ENCODE measurements at regions not wholly inside any gene's neighbourhood (a gene's known extent, or its start where the extent isn't known, plus 50 kb on each side); places are given as distances from the start of the nearest gene placed in this dataset.

GRCh38 chr6:41460742-41461336, 85.3 kb upstream of the FOXP4 start:
- H3K4me1 ChIP-seq (ENCODE audit: control insufficient read depth, insufficient read depth, low read length), result peaks cover 25% of the 10 kb centered on the region
- no peak for DNase-seq
- no peaks in the 10 kb centered on the region for H3K36me3 ChIP-seq (ENCODE audit: control insufficient read depth, insufficient read depth, low read length)
- H3K27me3 ChIP-seq (ENCODE audit: control insufficient read depth, insufficient read depth, low read length), result peaks cover 22% of the 10 kb centered on the region
- H3K27ac ChIP-seq (ENCODE audit: low read length), result no peak overlapping the region
- no peaks in the 10 kb centered on the region for H3K9me3 ChIP-seq (replicated peaks; ENCODE audit: control insufficient read depth, low read depth, low read length)
- no peak overlapping the region for H3K4me3 ChIP-seq (ENCODE audit: low read length)

GRCh38 chr6:41462033-41462432, 84.1 kb upstream of the FOXP4 start:
- DNase-seq, result no peak
- Histone ChIP-seq H3K27ac (ENCODE audit: low read length) (no peak overlapping the region), H3K4me1 (ENCODE audit: control insufficient read depth, insufficient read depth, low read length) (peaks cover 14% of the 10 kb centered on the region), H3K27me3 (ENCODE audit: control insufficient read depth, insufficient read depth, low read length) (peaks cover 25% of the 10 kb centered on the region), H3K4me3 (ENCODE audit: low read length) (no peak overlapping the region), H3K36me3 (ENCODE audit: control insufficient read depth, insufficient read depth, low read length) (no peaks in the 10 kb centered on the region), H3K9me3 (replicated peaks; ENCODE audit: control insufficient read depth, low read depth, low read length) (no peaks in the 10 kb centered on the region)
- 39% methylated on average over 4 of the region's 4 CpGs for whole genome bisulfite sequencing (ENCODE audit: insufficient coverage)

DNA sequence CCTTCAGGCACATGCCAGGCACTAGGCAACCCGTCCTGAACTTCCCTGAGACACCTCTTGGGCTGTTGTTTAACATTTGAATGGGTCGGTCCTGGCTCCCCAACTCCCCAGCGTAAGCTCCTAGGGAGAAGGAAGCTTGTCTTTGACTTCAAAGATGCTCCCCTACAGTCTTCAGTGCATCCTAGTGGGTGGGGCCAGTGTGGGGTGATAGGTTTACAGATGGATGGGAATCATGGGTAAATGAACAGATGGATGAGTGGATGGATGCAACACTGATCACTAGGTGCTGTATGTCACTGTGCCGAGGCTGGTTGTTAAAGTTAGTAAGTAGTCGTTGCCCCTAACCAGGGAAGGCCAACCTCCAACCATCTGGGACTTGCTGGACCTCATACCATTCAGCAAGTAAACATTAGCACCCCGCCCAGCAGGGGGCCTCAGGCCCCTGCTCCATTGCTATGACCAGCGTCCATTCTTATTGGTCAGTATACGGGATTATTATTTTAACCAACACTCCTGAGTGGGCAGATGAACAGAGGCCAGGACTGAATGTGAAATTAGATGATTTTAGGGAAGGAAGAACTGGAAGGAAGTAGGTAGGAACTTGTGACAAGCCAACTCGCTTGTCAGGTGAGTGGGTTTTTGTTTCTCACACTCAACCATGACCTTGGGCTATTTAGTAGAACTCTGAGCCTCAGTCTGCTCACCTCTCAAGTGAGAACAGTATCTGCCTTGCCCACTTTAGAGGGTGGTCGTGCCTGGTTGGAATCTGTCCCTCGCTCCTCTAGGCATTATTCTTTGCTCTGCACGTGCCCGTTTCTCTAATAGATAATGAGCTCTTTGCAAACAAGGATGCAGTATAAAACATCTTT, 82.9 kb upstream of the FOXP4 start:
- peak; percentile 51 for DNase-seq
- WGBS (ENCODE audit: insufficient coverage), result no CpG with 5 or more reads among the region's 13 CpGs
- no peaks in the 10 kb centered on the region for H3K9me3 ChIP-seq (replicated peaks; ENCODE audit: control insufficient read depth, low read depth, low read length)

GRCh38 chr6:41464019-41464418, 82.2 kb upstream of the FOXP4 start:
- H3K36me3 ChIP-seq (ENCODE audit: control insufficient read depth, insufficient read depth, low read length), result no peaks in the 10 kb centered on the region
- no peak overlapping the region for H3K4me3 ChIP-seq (ENCODE audit: low read length)
- H3K9me3 ChIP-seq (replicated peaks; ENCODE audit: control insufficient read depth, low read depth, low read length), result no peaks in the 10 kb centered on the region
- no peak overlapping the region for H3K27ac ChIP-seq (ENCODE audit: low read length)
- H3K4me1 ChIP-seq (ENCODE audit: control insufficient read depth, insufficient read depth, low read length), result peaks cover 7% of the 10 kb centered on the region
- 100% methylated on average over 2 of the region's 3 CpGs for WGBS (ENCODE audit: insufficient coverage)
- H3K27me3 ChIP-seq (ENCODE audit: control insufficient read depth, insufficient read depth, low read length), result peaks cover 37% of the 10 kb centered on the region
- no peak for DNase-seq

More for the DNA sequence above, 82.9 kb upstream of the FOXP4 start:
- peaks cover 30% of the 10 kb centered on the region for H3K27me3 ChIP-seq (ENCODE audit: control insufficient read depth, insufficient read depth, low read length)
- no peak overlapping the region for H3K4me3 ChIP-seq (ENCODE audit: low read length)
- H3K4me1 ChIP-seq (ENCODE audit: control insufficient read depth, insufficient read depth, low read length), result peaks cover 7% of the 10 kb centered on the region
- H3K36me3 ChIP-seq (ENCODE audit: control insufficient read depth, insufficient read depth, low read length), result no peaks in the 10 kb centered on the region
- H3K27ac ChIP-seq (ENCODE audit: low read length), result no peak overlapping the region

DNA sequence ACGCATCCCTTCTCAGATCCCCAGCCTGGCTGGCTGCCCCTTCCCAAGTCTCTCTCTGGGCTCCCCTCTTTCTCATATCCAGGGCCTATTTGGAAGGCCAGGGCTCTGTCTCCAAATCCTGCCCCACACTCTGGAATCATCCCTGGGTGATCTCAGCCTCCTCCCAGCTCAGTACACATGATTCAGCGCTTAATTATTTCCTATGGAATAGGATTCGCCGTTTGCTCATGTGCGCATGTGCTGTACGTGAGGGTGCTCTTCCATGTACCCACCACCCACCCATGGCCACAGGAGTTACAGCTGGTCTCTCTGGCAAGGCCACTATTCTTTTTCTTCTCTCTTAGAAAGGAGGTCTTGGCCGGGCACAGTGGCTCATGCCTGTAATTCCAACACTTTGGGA, 81.7 kb upstream of the FOXP4 start:
- Histone ChIP-seq H3K9me3 (replicated peaks; ENCODE audit: control insufficient read depth, low read depth, low read length) (no peaks in the 10 kb centered on the region), H3K4me1 (ENCODE audit: control insufficient read depth, insufficient read depth, low read length) (peaks cover 7% of the 10 kb centered on the region), H3K36me3 (ENCODE audit: control insufficient read depth, insufficient read depth, low read length) (no peaks in the 10 kb centered on the region), H3K27me3 (ENCODE audit: control insufficient read depth, insufficient read depth, low read length) (peaks cover 42% of the 10 kb centered on the region), H3K27ac (ENCODE audit: low read length) (no peak overlapping the region), H3K4me3 (ENCODE audit: low read length) (no peak overlapping the region)
- 93% methylated on average over 6 of the region's 7 CpGs for WGBS (ENCODE audit: insufficient coverage)
- no peak for DNase-seq

DNA sequence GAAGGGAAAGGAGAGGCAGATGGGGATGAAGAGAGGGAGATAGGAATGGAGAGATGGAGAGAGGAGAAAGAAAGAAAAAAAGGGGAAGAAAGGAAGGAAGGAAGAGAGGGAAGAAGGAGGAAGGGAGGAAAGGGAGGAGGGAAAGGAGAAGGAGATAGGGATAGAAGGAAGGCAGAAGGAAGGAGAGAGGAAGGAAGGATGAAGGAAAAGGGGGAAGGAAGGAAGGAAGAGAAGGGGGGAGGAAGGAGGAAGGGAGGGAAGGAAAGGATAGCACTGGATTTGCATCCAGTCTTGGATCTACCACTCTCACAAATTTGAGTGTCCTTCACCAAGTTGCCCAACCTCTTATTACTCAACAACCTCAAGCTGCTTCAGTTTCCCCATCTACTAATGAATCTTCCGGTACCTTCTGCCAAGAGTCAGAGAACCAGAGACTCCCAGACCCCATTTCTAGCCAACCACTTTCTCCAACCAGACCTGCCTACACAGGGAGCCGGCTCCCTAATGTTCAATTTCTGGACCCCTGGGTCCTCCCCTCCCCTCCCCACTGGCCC, 79.7 kb upstream of the FOXP4 start:
- no peak overlapping the region for H3K4me3 ChIP-seq (ENCODE audit: low read length)
- H3K9me3 ChIP-seq (replicated peaks; ENCODE audit: control insufficient read depth, low read depth, low read length), result no peaks in the 10 kb centered on the region
- H3K27me3 ChIP-seq (ENCODE audit: control insufficient read depth, insufficient read depth, low read length), result peaks cover 58% of the 10 kb centered on the region
- H3K27ac ChIP-seq (ENCODE audit: low read length), result no peak overlapping the region
- no peak for DNase-seq
- WGBS (ENCODE audit: insufficient coverage), result 28% methylated on average over 2 of the region's 2 CpGs
- H3K36me3 ChIP-seq (ENCODE audit: control insufficient read depth, insufficient read depth, low read length), result no peaks in the 10 kb centered on the region
- peaks cover 14% of the 10 kb centered on the region for H3K4me1 ChIP-seq (ENCODE audit: control insufficient read depth, insufficient read depth, low read length)

DNA sequence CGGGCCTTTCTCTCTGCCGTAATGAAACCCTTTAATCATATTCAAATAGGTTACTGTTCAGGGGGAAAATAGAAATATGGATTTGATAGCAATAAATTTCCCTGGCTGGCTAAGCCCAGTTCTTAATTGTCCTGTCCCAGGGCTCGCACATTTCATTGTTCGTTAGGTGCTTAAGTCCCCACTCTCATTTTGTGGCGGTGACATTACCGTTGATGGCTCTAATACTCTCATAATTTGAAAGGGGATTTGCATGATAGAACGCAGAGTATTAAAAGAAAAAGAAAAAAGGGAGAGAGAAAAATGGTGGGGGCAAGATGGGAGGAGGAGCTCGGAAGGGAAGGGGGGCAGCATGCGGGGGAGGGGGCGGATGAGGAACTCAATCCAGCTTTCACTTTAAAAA, 79.1 kb upstream of the FOXP4 start:
- Histone ChIP-seq H3K4me1 (ENCODE audit: control insufficient read depth, insufficient read depth, low read length) (peaks cover 13% of the 10 kb centered on the region), H3K27ac (ENCODE audit: low read length) (no peak overlapping the region), H3K4me3 (ENCODE audit: low read length) (no peak overlapping the region), H3K36me3 (ENCODE audit: control insufficient read depth, insufficient read depth, low read length) (no peaks in the 10 kb centered on the region), H3K27me3 (ENCODE audit: control insufficient read depth, insufficient read depth, low read length) (peaks cover 58% of the 10 kb centered on the region), H3K9me3 (replicated peaks; ENCODE audit: control insufficient read depth, low read depth, low read length) (no peaks in the 10 kb centered on the region)
- no peak for DNase-seq
- 72% methylated on average over 4 of the region's 10 CpGs for WGBS (ENCODE audit: insufficient coverage)

GRCh38 chr6:41467627-41468404, 78.4 kb upstream of the FOXP4 start:
- Histone ChIP-seq H3K36me3 (ENCODE audit: control insufficient read depth, insufficient read depth, low read length) (no peaks in the 10 kb centered on the region), H3K4me1 (ENCODE audit: control insufficient read depth, insufficient read depth, low read length) (peaks cover 11% of the 10 kb centered on the region), H3K4me3 (ENCODE audit: low read length) (no peak overlapping the region), H3K27ac (ENCODE audit: low read length) (no peak overlapping the region), H3K9me3 (replicated peaks; ENCODE audit: control insufficient read depth, low read depth, low read length) (no peaks in the 10 kb centered on the region), H3K27me3 (ENCODE audit: control insufficient read depth, insufficient read depth, low read length) (peaks cover 64% of the 10 kb centered on the region)
- WGBS (ENCODE audit: insufficient coverage), result 84% methylated on average over 11 of the region's 16 CpGs
- DNase-seq, result no peak

DNA sequence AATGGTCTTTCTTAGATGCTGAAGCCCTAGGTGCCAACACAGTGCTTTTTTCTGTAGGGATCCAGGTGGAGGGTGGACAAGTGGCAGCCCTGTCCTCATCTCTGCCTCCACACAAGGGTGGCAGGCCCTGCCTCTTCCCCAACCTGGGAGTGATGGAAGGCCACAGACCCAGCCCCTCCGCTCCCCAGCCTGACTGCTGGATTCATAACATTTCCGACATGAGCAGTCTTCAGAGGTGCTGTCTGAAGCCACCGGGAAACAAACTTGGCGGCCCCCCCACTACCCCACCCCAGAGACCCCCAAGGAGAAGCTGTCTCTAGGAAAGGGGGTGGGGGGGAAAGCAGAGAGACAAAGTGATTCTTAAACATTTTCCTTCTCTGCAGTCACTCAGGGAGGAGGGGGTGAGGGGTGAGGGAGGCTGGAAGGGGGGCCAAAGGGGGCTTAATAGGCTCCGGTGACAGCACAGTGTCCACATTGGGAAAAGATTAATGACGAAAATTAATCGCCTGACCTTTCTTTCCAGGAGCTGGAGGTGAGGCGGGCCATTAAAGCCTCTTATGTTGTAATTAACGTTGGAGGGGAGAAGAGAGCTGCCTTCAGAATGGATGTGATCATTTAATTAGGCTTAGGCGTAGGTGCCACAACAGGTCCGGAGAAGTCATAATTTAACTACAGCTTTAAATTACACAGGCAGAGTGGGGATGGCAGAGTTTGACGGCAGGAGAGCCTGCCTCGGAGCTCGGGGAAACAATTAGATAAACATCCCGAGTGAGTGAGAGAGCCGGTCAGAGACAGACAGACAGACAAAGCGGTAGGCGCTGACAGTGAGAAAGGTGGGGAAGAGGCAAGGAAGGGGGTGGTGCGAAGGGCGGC, 76.8 kb upstream of the FOXP4 start:
- 26% methylated on average over 13 of the region's 20 CpGs for WGBS (ENCODE audit: insufficient coverage)

More for the DNA sequence above, 76.8 kb upstream of the FOXP4 start:
- peaks cover 11% of the 10 kb centered on the region for H3K4me1 ChIP-seq (ENCODE audit: control insufficient read depth, insufficient read depth, low read length)
- H3K36me3 ChIP-seq (ENCODE audit: control insufficient read depth, insufficient read depth, low read length), result no peaks in the 10 kb centered on the region
- H3K4me3 ChIP-seq (ENCODE audit: low read length), result no peak overlapping the region
- DNase-seq, result no peak
- H3K27ac ChIP-seq (ENCODE audit: low read length), result no peak overlapping the region
- no peaks in the 10 kb centered on the region for H3K9me3 ChIP-seq (replicated peaks; ENCODE audit: control insufficient read depth, low read depth, low read length)
- H3K27me3 ChIP-seq (ENCODE audit: control insufficient read depth, insufficient read depth, low read length), result peaks cover 70% of the 10 kb centered on the region
